Activated CD4-positive, alpha-beta T cell treated with anti-CD3 and anti-CD28 coated beads, Interleukin-2, amount 50 U/mL, for 16 hours (primary cell): ENCODE measurements at regions not wholly inside any gene's neighbourhood (a gene's known extent, or its start where the extent isn't known, plus 50 kb on each side); places are given as distances from the start of the nearest gene placed in this dataset.

Experiments
- DNase-seq: peaks from one replicate; pipeline ENCODE4 v3.0.0-alpha.2; 2020

- DNase-seq = no peak
These were observed 852.1 kb downstream of the MAT2B start for GRCh38 chr5:164357395-164358033.

GRCh38 chr5:164358531-164359259 lies 853.3 kb downstream of the MAT2B start:
- DNase-seq = no peak

GRCh38 chr5:164359260-164360255 lies 854.1 kb downstream of the MAT2B start:
- no peak for DNase-seq

GRCh38 chr5:164360589-164360988 lies 855.2 kb downstream of the MAT2B start:
- no peak for DNase-seq

- DNase-seq = no peak
These were observed 856.6 kb downstream of the MAT2B start for GRCh38 chr5:164361986-164362385.

GRCh38 chr5:164362835-164363234 lies 857.4 kb downstream of the MAT2B start:
- no peak for DNase-seq

GRCh38 chr5:164364237-164365208 lies 859.1 kb downstream of the MAT2B start:
- no peak for DNase-seq

- no peak for DNase-seq
These were observed 865.4 kb downstream of the MAT2B start for GRCh38 chr5:164370841-164371240.

- no peak for DNase-seq
These were observed 867.5 kb downstream of the MAT2B start for GRCh38 chr5:164372892-164373291.

- no peak for DNase-seq
These were observed 868.5 kb downstream of the MAT2B start for GRCh38 chr5:164373876-164374275.

GRCh38 chr5:164375051-164375450 lies 869.6 kb downstream of the MAT2B start:
- no peak for DNase-seq

GRCh38 chr5:164376843-164377242 lies 871.4 kb downstream of the MAT2B start:
- no peak for DNase-seq

GRCh38 chr5:164377746-164378145 lies 872.3 kb downstream of the MAT2B start:
- no peak for DNase-seq

- no peak for DNase-seq
These were observed 878.2 kb downstream of the MAT2B start for GRCh38 chr5:164383662-164384061.

GRCh38 chr5:164392531-164392930 lies 887.1 kb downstream of the MAT2B start:
- DNase-seq = no peak

GRCh38 chr5:164394686-164395194 lies 889.3 kb downstream of the MAT2B start:
- DNase-seq = no peak

GRCh38 chr5:164412531-164412930 lies 907.1 kb downstream of the MAT2B start:
- no peak for DNase-seq

GRCh38 chr5:164420161-164420560 lies 914.7 kb downstream of the MAT2B start:
- no peak for DNase-seq

GRCh38 chr5:164422400-164422799 lies 917.0 kb downstream of the MAT2B start:
- no peak for DNase-seq

GRCh38 chr5:164431634-164432304 lies 926.4 kb downstream of the MAT2B start:
- no peak for DNase-seq
